Right lobe of liver (tissue), 4 donors: ENCODE measurements at regions not wholly inside any gene's neighbourhood (a gene's known extent, or its start where the extent isn't known, plus 50 kb on each side); places are given as distances from the start of the nearest gene placed in this dataset.

Source experiments
- CTCF ChIP-seq, 4 donors: fragments of 200-600 bp in 3 of 4; fragments of 450-650 bp in 1 of 4; IDR thresholded peaks; one replicate each; pipeline versions ENCODE4 v1.5.1 to v1.8.0; 2016 to 2022; ENCODE audit warnings: antibody characterized with exemption in 4 of 4, mild to moderate bottlenecking in 2 of 4
- POLR2A ChIP-seq: fragments of 450-650 bp; IDR thresholded peaks from one replicate; pipeline ENCODE4 v1.6.1; 2017; ENCODE audit warnings: antibody characterized with exemption, mild to moderate bottlenecking
- donor health status: DM: no; HTN: no; CAD: no.
- donor health status: DM: no; HTN: no; CAD: no.
- donor health status: DM: no; HTN: yes; CAD: no.

DNA sequence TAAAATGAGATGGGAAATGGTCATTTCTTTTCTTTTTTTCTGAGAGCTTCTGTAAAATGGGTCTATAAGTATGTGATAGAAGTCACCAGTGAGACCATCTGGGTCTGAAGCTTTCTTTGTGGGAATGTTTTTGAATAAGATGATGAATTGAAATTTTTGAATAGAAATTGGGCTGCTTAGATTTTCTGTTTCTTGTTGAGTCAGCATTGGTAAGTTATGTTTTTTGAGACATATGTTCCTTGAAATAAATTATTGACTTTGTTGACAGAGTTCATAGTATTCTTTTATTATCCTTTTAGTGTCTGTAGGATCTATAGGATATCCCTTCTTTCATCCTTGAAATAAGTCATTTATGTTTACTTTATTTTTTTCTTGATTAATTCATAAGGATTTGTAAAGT is 208.1 kb downstream of the OPA1 start:
- no peak for TF ChIP-seq CTCF (IDR thresholded peaks at IDR 0.05)
- no peak for TF ChIP-seq POLR2A
